Neural cell (in vitro differentiated cells): ENCODE measurements at regions not wholly inside any gene's neighbourhood (a gene's known extent, or its start where the extent isn't known, plus 50 kb on each side); places are given as distances from the start of the nearest gene placed in this dataset.

ENCODE experiments used
- H2AFZ ChIP-seq: fragments of 200-600, 300-800 bp; sonication (generic), shearing (Covaris generic); 2 replicates; pipeline ENCODE4 v1.6.0; 2014; ENCODE audit warnings: low read depth, mild to moderate bottlenecking, antibody characterized with exemption, low read length, moderate library complexity
- H3F3A ChIP-seq: fragments of 200-600 bp; shearing (Covaris generic); 2 replicates; pipeline ENCODE4 v1.6.1; 2016; ENCODE audit warnings: mild to moderate bottlenecking, moderate library complexity, mixed read lengths, antibody characterized with exemption, low read length; ENCODE audit not compliant: insufficient read depth, poor library complexity, severe bottlenecking
- H3K27ac ChIP-seq: fragments of 200-600, 300-800 bp; sonication (generic), shearing (Covaris generic); 2 replicates; pipeline ENCODE4 v1.5.1; 2014; ENCODE audit warnings: mild to moderate bottlenecking, low read length, moderate library complexity
- H3K27me3 ChIP-seq: fragments of 300-800, 200-600 bp; sonication (generic), shearing (Covaris generic); 2 replicates; pipeline ENCODE4 v1.6.0; 2014; ENCODE audit warnings: mild to moderate bottlenecking, low read depth, low read length, moderate library complexity; ENCODE audit not compliant: insufficient read depth
- H3K36me3 ChIP-seq: fragments of 300-800, 200-600 bp; sonication (generic), shearing (Covaris generic); 2 replicates; pipeline ENCODE4 v1.5.1; 2014; ENCODE audit warnings: mild to moderate bottlenecking, antibody characterized with exemption, low read length, moderate library complexity; ENCODE audit not compliant: insufficient read depth
- H3K4me2 ChIP-seq: fragments of 300-800, 200-600 bp; sonication (generic), shearing (Covaris generic); 2 replicates; pipeline ENCODE4 v1.6.0; 2014; ENCODE audit warnings: mild to moderate bottlenecking, low read length
- H3K4me3 ChIP-seq: fragments of 300-800, 200-600 bp; sonication (generic), shearing (Covaris generic); 2 replicates; pipeline ENCODE4 v1.5.1; 2014; ENCODE audit warnings: mild to moderate bottlenecking, low read length, moderate library complexity
- H3K79me2 ChIP-seq: fragments of 200-600 bp; shearing (Covaris generic); replicated peaks from 2 replicates; pipeline ENCODE4 v1.6.0; 2014; ENCODE audit warnings: mild to moderate bottlenecking, low read length, moderate library complexity; ENCODE audit not compliant: insufficient read depth
- H3K9ac ChIP-seq: fragments of 300-800, 200-600 bp; sonication (generic), shearing (Covaris generic); 2 replicates; pipeline ENCODE4 v1.6.1; 2016; ENCODE audit warnings: mild to moderate bottlenecking, low read length, mixed read lengths
- H3K9me2 ChIP-seq: fragments of 200-600 bp; shearing (Covaris generic); 2 replicates; pipeline ENCODE4 v1.6.1; 2016; ENCODE audit warnings: mild to moderate bottlenecking, low read length, mixed read lengths; ENCODE audit not compliant: insufficient read depth
- H3K9me3 ChIP-seq: fragments of 200-600, 300-800 bp; sonication (generic), shearing (Covaris generic); 2 replicates; pipeline ENCODE4 v1.6.1; 2016; ENCODE audit warnings: mild to moderate bottlenecking, mixed run types, low read length, moderate library complexity, mixed read lengths
- H4K20me1 ChIP-seq: fragments of 200-600 bp; shearing (Covaris generic); 2 replicates; pipeline ENCODE4 v1.6.1; 2016; ENCODE audit warnings: mild to moderate bottlenecking, mixed run types; ENCODE audit not compliant: insufficient read depth
- CTCF ChIP-seq: fragments of 450-650 bp; IDR thresholded peaks from 2 replicates; pipeline ENCODE4 v1.5.1; 2014; ENCODE audit warnings: antibody characterized with exemption, mild to moderate bottlenecking, moderate library complexity; ENCODE audit not compliant: poor library complexity, severe bottlenecking
- EP300 ChIP-seq: fragments of 450-650 bp; conservative IDR thresholded peaks from 2 replicates; pipeline ENCODE4 v1.6.1; 2014; ENCODE audit warnings: antibody characterized with exemption, mild to moderate bottlenecking, moderate library complexity; ENCODE audit not compliant: poor library complexity, severe bottlenecking
- EZH2 ChIP-seq: fragments of 200-600, 300-800 bp; shearing (Covaris generic), sonication (generic); IDR thresholded peaks from 2 replicates; pipeline ENCODE4 v1.6.1; 2014; ENCODE audit warnings: antibody characterized with exemption, low read length, borderline replicate concordance, mild to moderate bottlenecking; ENCODE audit not compliant: insufficient read depth, poor library complexity, severe bottlenecking
- MXI1 ChIP-seq: fragments of 450-650 bp; conservative IDR thresholded peaks from 2 replicates; pipeline ENCODE4 v1.6.1; 2014; ENCODE audit warnings: antibody characterized with exemption, mild to moderate bottlenecking; ENCODE audit not compliant: poor library complexity, severe bottlenecking
- POLR2AphosphoS5 ChIP-seq: IDR thresholded peaks from 2 replicates; pipeline ENCODE4 v1.6.1; 2012
- RAD21 ChIP-seq: fragments of 450-650 bp; conservative IDR thresholded peaks from 2 replicates; pipeline ENCODE4 v1.6.1; 2014; ENCODE audit warnings: antibody characterized with exemption, mild to moderate bottlenecking, moderate library complexity
- SMC3 ChIP-seq: fragments of 450-650 bp; conservative IDR thresholded peaks from 2 replicates; pipeline ENCODE4 v1.6.1; 2014; ENCODE audit warnings: antibody characterized with exemption, mild to moderate bottlenecking, moderate library complexity; ENCODE audit not compliant: poor library complexity
- TAF1 ChIP-seq: IDR thresholded peaks from 2 replicates; pipeline ENCODE4 v1.6.1; 2012; ENCODE audit warnings: low read depth
- TF ChIP-seq, protein P1 (sequence below): IDR thresholded peaks from 2 replicates; pipeline ENCODE4 v1.6.1; 2012; ENCODE audit warnings: borderline replicate concordance

DNA sequence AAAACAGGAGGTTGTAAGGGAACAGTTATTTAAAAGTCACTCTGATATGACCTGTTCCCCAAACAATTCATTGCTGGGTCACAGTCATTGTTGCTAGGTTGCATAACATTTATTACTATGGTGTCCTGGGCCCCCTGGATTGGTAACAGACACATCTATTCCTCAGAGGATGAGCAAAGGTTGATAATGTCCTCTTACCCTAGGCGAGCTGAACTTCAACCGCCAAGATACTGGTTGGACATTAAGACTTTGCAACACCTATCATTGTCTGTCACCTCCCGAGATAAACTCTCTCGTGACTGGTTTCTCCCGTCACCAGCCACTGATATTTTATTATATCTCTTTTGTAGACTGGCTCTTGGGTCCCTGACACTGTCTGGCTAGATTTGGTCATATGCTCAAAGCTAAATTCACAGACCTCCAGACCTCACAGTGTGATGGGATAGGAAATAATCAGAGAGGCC is 361.3 kb downstream of the ZNF521 start:
- no peak overlapping the region for H3K4me3 ChIP-seq
- H4K20me1 ChIP-seq = no peaks in the 10 kb centered on the region
- H3K4me2 ChIP-seq = no peak overlapping the region
- H3K9me3 ChIP-seq = no peaks in the 10 kb centered on the region
- no peak overlapping the region for H3K9ac ChIP-seq
- H3K27ac ChIP-seq = no peak overlapping the region
- no peaks in the 10 kb centered on the region for H3K79me2 ChIP-seq
- H3K9me2 ChIP-seq = no peaks in the 10 kb centered on the region
- TF ChIP-seq, protein P1, sequence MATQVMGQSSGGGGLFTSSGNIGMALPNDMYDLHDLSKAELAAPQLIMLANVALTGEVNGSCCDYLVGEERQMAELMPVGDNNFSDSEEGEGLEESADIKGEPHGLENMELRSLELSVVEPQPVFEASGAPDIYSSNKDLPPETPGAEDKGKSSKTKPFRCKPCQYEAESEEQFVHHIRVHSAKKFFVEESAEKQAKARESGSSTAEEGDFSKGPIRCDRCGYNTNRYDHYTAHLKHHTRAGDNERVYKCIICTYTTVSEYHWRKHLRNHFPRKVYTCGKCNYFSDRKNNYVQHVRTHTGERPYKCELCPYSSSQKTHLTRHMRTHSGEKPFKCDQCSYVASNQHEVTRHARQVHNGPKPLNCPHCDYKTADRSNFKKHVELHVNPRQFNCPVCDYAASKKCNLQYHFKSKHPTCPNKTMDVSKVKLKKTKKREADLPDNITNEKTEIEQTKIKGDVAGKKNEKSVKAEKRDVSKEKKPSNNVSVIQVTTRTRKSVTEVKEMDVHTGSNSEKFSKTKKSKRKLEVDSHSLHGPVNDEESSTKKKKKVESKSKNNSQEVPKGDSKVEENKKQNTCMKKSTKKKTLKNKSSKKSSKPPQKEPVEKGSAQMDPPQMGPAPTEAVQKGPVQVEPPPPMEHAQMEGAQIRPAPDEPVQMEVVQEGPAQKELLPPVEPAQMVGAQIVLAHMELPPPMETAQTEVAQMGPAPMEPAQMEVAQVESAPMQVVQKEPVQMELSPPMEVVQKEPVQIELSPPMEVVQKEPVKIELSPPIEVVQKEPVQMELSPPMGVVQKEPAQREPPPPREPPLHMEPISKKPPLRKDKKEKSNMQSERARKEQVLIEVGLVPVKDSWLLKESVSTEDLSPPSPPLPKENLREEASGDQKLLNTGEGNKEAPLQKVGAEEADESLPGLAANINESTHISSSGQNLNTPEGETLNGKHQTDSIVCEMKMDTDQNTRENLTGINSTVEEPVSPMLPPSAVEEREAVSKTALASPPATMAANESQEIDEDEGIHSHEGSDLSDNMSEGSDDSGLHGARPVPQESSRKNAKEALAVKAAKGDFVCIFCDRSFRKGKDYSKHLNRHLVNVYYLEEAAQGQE = no peak
- TF ChIP-seq EZH2 (no peak), EP300 (no peak), POLR2AphosphoS5 (no peak), RAD21 (no peak), SMC3 (no peak), MXI1 (no peak), CTCF (no peak), TAF1 (no peak)
- H3K27me3 ChIP-seq = no peaks in the 10 kb centered on the region
- H3K36me3 ChIP-seq = no peaks in the 10 kb centered on the region
- H3F3A ChIP-seq = no peaks in the 10 kb centered on the region
- H2AFZ ChIP-seq = no peak overlapping the region

GRCh38 chr18:24991141-24992060 is 360.6 kb downstream of the ZNF521 start:
- no peak for TF ChIP-seq EP300
- TF ChIP-seq EZH2 = no peak
- TF ChIP-seq CTCF = no peak
- TF ChIP-seq RAD21 = no peak
- TF ChIP-seq SMC3 = no peak
- no peak for TF ChIP-seq MXI1
- TF ChIP-seq TAF1 = no peak
- TF ChIP-seq, protein P1 = no peak
- no peak for TF ChIP-seq POLR2AphosphoS5
- Histone ChIP-seq H3K4me3 (no peak overlapping the region), H3K27ac (no peak overlapping the region), H3F3A (no peaks in the 10 kb centered on the region), H3K36me3 (no peaks in the 10 kb centered on the region), H3K27me3 (no peaks in the 10 kb centered on the region), H3K4me2 (no peak overlapping the region), H3K9ac (no peak overlapping the region), H2AFZ (no peak overlapping the region), H3K9me3 (no peaks in the 10 kb centered on the region), H3K9me2 (no peaks in the 10 kb centered on the region), H4K20me1 (no peaks in the 10 kb centered on the region), H3K79me2 (no peaks in the 10 kb centered on the region)
